GM23248 (cell line): ENCODE measurements at regions not wholly inside any gene's neighbourhood (a gene's known extent, or its start where the extent isn't known, plus 50 kb on each side); places are given as distances from the start of the nearest gene placed in this dataset.

Experiments
- DNase-seq: peaks from one replicate; pipeline ENCODE4 v3.0.0-alpha.2; 2015
- H2AFZ ChIP-seq: fragments of 200-600 bp; sonication (generic); 2 replicates; pipeline ENCODE4 v1.6.1; 2016; ENCODE audit warnings: antibody characterized with exemption
- H3F3A ChIP-seq: fragments of 200-600 bp; sonication (generic); 2 replicates; pipeline ENCODE4 v1.6.1; 2016; ENCODE audit warnings: mild to moderate bottlenecking, antibody characterized with exemption, mixed run types; ENCODE audit not compliant: insufficient read depth
- H3K27ac ChIP-seq: fragments of 200-600 bp; sonication (generic); 2 replicates; pipeline ENCODE4 v1.5.1; 2016; ENCODE audit warnings: mild to moderate bottlenecking
- H3K27me3 ChIP-seq: fragments of 200-600 bp; sonication (generic); replicated peaks from 2 replicates; pipeline ENCODE4 v1.6.1; 2016; ENCODE audit warnings: mild to moderate bottlenecking; ENCODE audit not compliant: insufficient read depth
- H3K36me3 ChIP-seq: fragments of 200-600 bp; sonication (generic); 2 replicates; pipeline ENCODE4 v1.6.1; 2016; ENCODE audit warnings: low read depth, mild to moderate bottlenecking
- H3K4me1 ChIP-seq: fragments of 200-600 bp; sonication (generic); 2 replicates; pipeline ENCODE4 v1.6.1; 2016; ENCODE audit warnings: mild to moderate bottlenecking; ENCODE audit not compliant: insufficient read depth
- H3K4me2 ChIP-seq: fragments of 200-600 bp; sonication (generic); one replicate; pipeline ENCODE4 v1.6.1; 2016; ENCODE audit warnings: mild to moderate bottlenecking; ENCODE audit not compliant: unreplicated experiment
- H3K4me3 ChIP-seq: fragments of 200-600 bp; sonication (generic); 2 replicates; pipeline ENCODE4 v1.5.1; 2016; ENCODE audit warnings: mild to moderate bottlenecking
- H3K79me2 ChIP-seq: fragments of 200-600 bp; sonication (generic); 2 replicates; pipeline ENCODE4 v1.6.1; 2016; ENCODE audit warnings: mild to moderate bottlenecking; ENCODE audit not compliant: insufficient read depth
- H3K9ac ChIP-seq: fragments of 200-600 bp; sonication (generic); 2 replicates; pipeline ENCODE4 v1.6.1; 2016; ENCODE audit warnings: mild to moderate bottlenecking
- H3K9me2 ChIP-seq: fragments of 200-600 bp; sonication (generic); 2 replicates; pipeline ENCODE4 v1.6.1; 2016; ENCODE audit warnings: mixed run types, mild to moderate bottlenecking, moderate library complexity; ENCODE audit not compliant: insufficient read depth
- H3K9me3 ChIP-seq: fragments of 200-600 bp; sonication (generic); one replicate; pipeline ENCODE4 v1.6.1; 2017; ENCODE audit warnings: low read depth
- H4K20me1 ChIP-seq: fragments of 200-600 bp; sonication (generic); 2 replicates; pipeline ENCODE4 v1.6.0; 2016; ENCODE audit not compliant: insufficient read depth
- EZH2 ChIP-seq: fragments of 200-600 bp; sonication (generic); IDR thresholded peaks from 2 replicates; pipeline ENCODE4 v1.6.1; 2018; ENCODE audit warnings: antibody characterized with exemption, mild to moderate bottlenecking; ENCODE audit not compliant: insufficient read depth, poor library complexity, severe bottlenecking
- EZH2phosphoT487 ChIP-seq: fragments of 200-600 bp; sonication (generic); IDR thresholded peaks from 2 replicates; pipeline ENCODE4 v1.6.1; 2018; ENCODE audit warnings: antibody characterized with exemption, moderate library complexity, mild to moderate bottlenecking, low read depth; ENCODE audit not compliant: insufficient read depth
- WGBS, 2 experiments: methylation state at CpG; one replicate each; pipeline ENCODE4 v1.1.6; 2015 to 2017; ENCODE audit warnings: low lambda C conversion rate in 2 of 2, low coverage in 1 of 2; ENCODE audit errors: missing lambda C conversion rate in 2 of 2; 5-methylcytosine and 5-hydroxymethylcytosine counted together
- in situ Hi-C: fragments of 300-500 bp; cut with MboI; formaldehyde crosslinking; loops from 2 replicates; pipeline ENCODE4 v1.15.0; 2020

DNA sequence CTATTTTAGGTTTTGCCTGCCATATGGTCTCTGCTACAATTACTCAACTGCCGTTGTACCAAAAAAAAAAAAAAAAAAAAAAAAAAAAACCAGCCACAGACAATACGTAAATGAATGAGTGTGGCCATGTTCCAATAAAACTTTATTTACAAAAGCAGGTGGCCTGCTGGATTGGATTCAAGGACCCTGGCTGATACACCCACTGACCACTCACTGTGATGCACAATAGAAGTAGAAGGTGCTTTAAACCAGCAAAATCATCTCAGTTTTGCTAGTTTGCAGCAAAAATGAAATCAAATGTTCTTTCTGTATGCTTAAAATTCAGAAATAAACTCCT lies 137.4 kb downstream of the AKAIN1 start:
- no peak overlapping the region for H3K4me2 ChIP-seq
- H3K27me3 ChIP-seq: 0 out of 2 replicates have a peak, but pooled peaks cover 7% of the 10 kb centered on the region
- no peak for TF ChIP-seq EZH2phosphoT487
- TF ChIP-seq EZH2: no peak
- no peak overlapping the region for H3K4me3 ChIP-seq
- H3K9me2 ChIP-seq: no peaks in the 10 kb centered on the region
- peak overlapping the region; percentile 70 for H2AFZ ChIP-seq
- no peaks in the 10 kb centered on the region for H3K36me3 ChIP-seq
- no peak overlapping the region for H3K27ac ChIP-seq
- no peaks in the 10 kb centered on the region for H3K79me2 ChIP-seq
- no peaks in the 10 kb centered on the region for H3K9me3 ChIP-seq
- WGBS, 2 experiments: 2 to 9% methylated on average over 2 of the region's 2 CpGs
- no peak for DNase-seq
- H3F3A ChIP-seq: no peaks in the 10 kb centered on the region
- H3K4me1 ChIP-seq: no peaks in the 10 kb centered on the region
- no peaks in the 10 kb centered on the region for H4K20me1 ChIP-seq
- in situ Hi-C loops: loop anchor here (10.0 kb wide), 1 partner anchor 945 kb away; no protein-coding TSS in a partner anchor
- no peak overlapping the region for H3K9ac ChIP-seq

DNA sequence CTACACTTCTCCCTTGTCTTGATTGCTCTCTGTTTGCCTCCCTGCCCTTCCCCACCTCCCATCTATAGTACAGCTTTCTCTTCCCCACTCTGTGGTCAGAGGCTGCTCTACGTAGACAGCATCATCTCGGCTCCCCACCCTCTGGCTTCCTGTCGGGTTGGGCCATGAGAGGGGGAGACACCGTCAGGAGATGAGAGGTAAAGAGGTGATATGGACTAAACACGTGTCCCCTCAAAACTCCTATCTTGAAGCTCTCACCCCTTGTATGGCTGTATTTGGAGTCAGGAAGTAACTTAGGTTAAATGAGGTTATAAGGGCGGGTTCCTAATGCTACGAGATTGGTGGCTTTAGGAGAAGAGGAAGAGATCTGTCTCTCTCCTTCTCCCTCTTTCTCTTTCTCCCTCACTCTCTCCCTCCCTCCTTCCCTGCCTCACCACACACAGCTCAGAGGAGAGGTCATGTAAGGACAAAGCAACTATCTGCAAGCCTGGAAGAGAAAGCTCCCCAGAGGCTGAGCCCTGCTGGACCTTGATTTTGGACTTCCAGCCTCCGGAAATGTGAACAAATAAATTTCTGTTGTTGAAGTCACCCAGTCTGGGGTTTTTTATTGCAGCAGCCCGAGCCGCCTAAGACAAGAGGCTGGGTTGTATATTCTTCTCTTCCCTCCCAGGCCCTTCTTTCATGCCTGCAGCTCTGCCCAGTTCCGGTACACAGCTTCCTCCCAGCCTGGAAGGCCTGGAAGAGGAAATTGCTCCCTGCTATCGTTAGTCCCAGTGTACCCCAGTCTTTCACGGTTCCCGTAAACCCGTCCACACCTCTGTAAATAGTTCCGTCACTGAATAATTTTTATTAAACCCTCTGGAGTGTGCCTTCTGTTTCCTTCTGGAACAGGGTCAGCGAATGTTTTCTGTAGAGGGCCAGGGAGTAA lies 138.0 kb downstream of the AKAIN1 start:
- Histone ChIP-seq H3K36me3 (no peaks in the 10 kb centered on the region), H3K9me3 (no peaks in the 10 kb centered on the region), H3F3A (no peaks in the 10 kb centered on the region), H3K9me2 (no peaks in the 10 kb centered on the region), H2AFZ (peak overlapping the region; percentile 70), H3K79me2 (no peaks in the 10 kb centered on the region), H3K27ac (no peak overlapping the region), H3K9ac (no peak overlapping the region), H4K20me1 (no peaks in the 10 kb centered on the region), H3K27me3 (0 out of 2 replicates have a peak, but pooled peaks cover 7% of the 10 kb centered on the region), H3K4me2 (no peak overlapping the region), H3K4me3 (no peak overlapping the region), H3K4me1 (no peaks in the 10 kb centered on the region)
- 21 to 22% methylated on average over 17 of the region's 17 CpGs for WGBS, 2 experiments
- TF ChIP-seq EZH2 (no peak), EZH2phosphoT487 (no peak)
- DNase-seq: peak; percentile 12
- in situ Hi-C loops: loop anchor here (10.0 kb wide), 1 partner anchor 944 kb away; no protein-coding TSS in a partner anchor

DNA sequence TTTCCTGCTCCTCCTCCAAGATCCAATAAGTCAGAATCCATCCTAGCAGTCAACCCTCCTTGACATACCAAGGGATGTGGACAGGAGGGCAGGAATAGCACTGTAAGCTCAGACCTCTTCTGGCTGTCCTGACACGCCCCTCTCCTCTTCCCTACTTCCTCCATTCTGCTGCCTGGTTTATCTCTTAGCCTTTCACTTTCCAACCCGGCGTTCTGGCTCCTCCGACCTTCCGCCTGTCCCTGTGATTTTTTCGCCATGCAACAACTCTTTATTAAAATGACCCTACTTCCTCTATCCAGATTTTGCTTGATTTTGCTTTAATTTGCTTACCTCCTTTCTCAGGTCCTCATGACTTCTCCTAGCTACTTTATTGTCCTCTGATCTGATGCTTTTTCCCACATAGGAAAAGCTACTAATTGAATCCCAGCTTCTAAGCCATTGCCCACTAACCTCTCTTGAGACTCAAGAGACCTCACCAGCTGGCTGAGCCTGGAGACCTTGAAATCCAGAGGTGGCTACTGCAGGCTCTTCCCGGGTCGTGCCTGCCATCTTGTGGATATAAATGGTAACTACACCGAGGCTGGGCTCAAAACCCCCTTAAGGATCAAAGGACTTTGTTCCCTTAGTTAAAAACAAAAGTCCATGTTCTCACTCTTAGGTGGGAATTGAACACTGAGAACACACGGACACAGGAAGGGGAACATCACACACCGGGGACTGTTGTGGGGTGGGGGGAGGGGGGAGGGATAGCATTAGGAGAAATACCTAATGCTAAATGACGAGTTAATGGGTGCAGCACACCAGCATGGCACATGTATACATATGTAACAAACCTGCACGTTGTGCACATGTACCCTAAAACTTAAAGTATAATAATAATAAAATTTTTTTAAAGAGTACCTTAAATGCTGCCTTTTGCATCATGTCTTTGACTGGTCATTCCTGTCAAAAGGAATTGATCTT lies 139.4 kb downstream of the AKAIN1 start:
- no peaks in the 10 kb centered on the region for H3F3A ChIP-seq
- no peaks in the 10 kb centered on the region for H3K9me3 ChIP-seq
- H2AFZ ChIP-seq: no peak overlapping the region
- no peak overlapping the region for H3K27ac ChIP-seq
- WGBS, 2 experiments: 17 to 20% methylated on average over 13 of the region's 13 CpGs
- H3K4me3 ChIP-seq: no peak overlapping the region
- H3K36me3 ChIP-seq: no peaks in the 10 kb centered on the region
- H3K4me2 ChIP-seq: no peak overlapping the region
- H4K20me1 ChIP-seq: no peaks in the 10 kb centered on the region
- H3K4me1 ChIP-seq: no peaks in the 10 kb centered on the region
- H3K9ac ChIP-seq: no peak overlapping the region
- 0 out of 2 replicates have a peak, but pooled peaks cover 7% of the 10 kb centered on the region for H3K27me3 ChIP-seq
- H3K9me2 ChIP-seq: no peaks in the 10 kb centered on the region
- in situ Hi-C loops: loop anchor here (10.0 kb wide), 1 partner anchor 943 kb away; no protein-coding TSS in a partner anchor
- DNase-seq: peak; percentile 68
- TF ChIP-seq EZH2 (no peak), EZH2phosphoT487 (no peak)
- no peaks in the 10 kb centered on the region for H3K79me2 ChIP-seq

DNA sequence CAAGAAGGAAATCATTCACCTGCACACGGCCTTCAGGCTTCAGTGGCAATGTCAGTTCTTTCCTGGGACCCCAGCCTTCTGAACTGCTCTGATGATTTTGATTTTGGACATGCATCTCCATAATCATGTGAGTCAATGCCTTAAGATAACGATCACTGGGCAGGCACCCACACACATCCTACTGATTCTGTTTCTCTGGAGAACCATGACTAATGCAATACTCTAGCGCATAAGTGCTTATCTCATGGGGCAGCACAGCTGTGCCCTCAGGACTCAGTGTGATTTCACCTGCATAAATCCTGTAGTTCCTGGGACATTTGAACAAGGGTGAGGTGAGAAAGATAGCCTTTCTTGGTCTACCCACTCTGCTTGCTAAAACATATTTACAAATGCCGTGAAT lies 144.6 kb downstream of the AKAIN1 start:
- TF ChIP-seq EZH2phosphoT487 (no peak), EZH2 (no peak)
- no peaks in the 10 kb centered on the region for H3K4me1 ChIP-seq
- no peaks in the 10 kb centered on the region for H3F3A ChIP-seq
- H3K79me2 ChIP-seq: no peaks in the 10 kb centered on the region
- H3K27me3 ChIP-seq: 0 out of 2 replicates have a peak, but pooled peaks cover 7% of the 10 kb centered on the region
- in situ Hi-C loops: loop anchor here (10.0 kb wide), 1 partner anchor 938 kb away; no protein-coding TSS in a partner anchor
- WGBS, 2 experiments: 23 to 33% methylated on average over 4 of the region's 4 CpGs
- DNase-seq: peak; percentile 23
- no peak overlapping the region for H2AFZ ChIP-seq
- H3K27ac ChIP-seq: no peak overlapping the region
- H3K9ac ChIP-seq: no peak overlapping the region
- no peaks in the 10 kb centered on the region for H3K9me2 ChIP-seq
- no peak overlapping the region for H3K4me2 ChIP-seq
- no peaks in the 10 kb centered on the region for H4K20me1 ChIP-seq
- no peak overlapping the region for H3K4me3 ChIP-seq
- no peaks in the 10 kb centered on the region for H3K9me3 ChIP-seq
- no peaks in the 10 kb centered on the region for H3K36me3 ChIP-seq
